Upper lobe of left lung (tissue), 4 donors: ENCODE measurements at regions not wholly inside any gene's neighbourhood (a gene's known extent, or its start where the extent isn't known, plus 50 kb on each side); places are given as distances from the start of the nearest gene placed in this dataset.

ENCODE experiments used
- CTCF ChIP-seq, 6 experiments: fragments of 450-650 bp in 4 of 6; fragments of 200-600 bp in 2 of 6; sonication (generic) in 2 of 6; IDR thresholded peaks; one replicate each; pipeline ENCODE4 v1.5.1; 2016 to 2019; ENCODE audit warnings: antibody characterized with exemption in 6 of 6
- POLR2A ChIP-seq, 4 donors: fragments of 450-650 bp; IDR thresholded peaks; one replicate each; pipeline ENCODE4 v1.5.1; 2016 to 2017; ENCODE audit warnings: antibody characterized with exemption in 4 of 4, mild to moderate bottlenecking in 2 of 4

GRCh38 chr1:5164158-5164557, 509.7 kb downstream of the AJAP1 start:
- TF ChIP-seq CTCF (IDR thresholded peaks at IDR 0.05) (no peak), POLR2A (IDR thresholded peaks at IDR 0.05) (no peak)
